Activated naive CD4-positive, alpha-beta T cell treated with anti-CD3 and anti-CD28 coated beads for 36 hours (primary cell): ENCODE measurements at regions not wholly inside any gene's neighbourhood (a gene's known extent, or its start where the extent isn't known, plus 50 kb on each side); places are given as distances from the start of the nearest gene placed in this dataset.

Source experiments
- CTCF ChIA-PET: fragments of 350-600 bp; sonication (Branson Sonifier 250); formaldehyde crosslinking; loops from one replicate; lab custom pipeline; 2021; ENCODE audit warnings: antibody characterized with exemption; lab: Charles Lee
- DNase-seq: peaks from one replicate; pipeline ENCODE4 v3.0.0-alpha.2; 2020
- H3K27ac Mint-ChIP-seq: one replicate; pipeline ENCODE4 v1.8.0; 2021; ENCODE audit warnings: mild to moderate bottlenecking, mixed read lengths
- H3K27me3 Mint-ChIP-seq: one replicate; pipeline ENCODE4 v1.8.0; 2021; ENCODE audit warnings: low read depth, mixed read lengths
- H3K36me3 Mint-ChIP-seq: one replicate; pipeline ENCODE4 v1.8.0; 2021; ENCODE audit warnings: low read depth, mixed read lengths
- H3K4me1 Mint-ChIP-seq: one replicate; pipeline ENCODE4 v1.8.0; 2021; ENCODE audit warnings: low read depth, mixed read lengths
- H3K4me3 Mint-ChIP-seq: one replicate; pipeline ENCODE4 v1.8.0; 2021; ENCODE audit warnings: mild to moderate bottlenecking, moderate library complexity, mixed read lengths
- H3K9me3 Mint-ChIP-seq: one replicate; pipeline ENCODE4 v1.8.0; 2021; ENCODE audit warnings: mixed read lengths
- intact Hi-C: fragments of 100-400 bp; cut with micrococcal nuclease; formaldehyde crosslinking; loops from one replicate; pipeline ENCODE4 v1.15.1; 2023

DNA sequence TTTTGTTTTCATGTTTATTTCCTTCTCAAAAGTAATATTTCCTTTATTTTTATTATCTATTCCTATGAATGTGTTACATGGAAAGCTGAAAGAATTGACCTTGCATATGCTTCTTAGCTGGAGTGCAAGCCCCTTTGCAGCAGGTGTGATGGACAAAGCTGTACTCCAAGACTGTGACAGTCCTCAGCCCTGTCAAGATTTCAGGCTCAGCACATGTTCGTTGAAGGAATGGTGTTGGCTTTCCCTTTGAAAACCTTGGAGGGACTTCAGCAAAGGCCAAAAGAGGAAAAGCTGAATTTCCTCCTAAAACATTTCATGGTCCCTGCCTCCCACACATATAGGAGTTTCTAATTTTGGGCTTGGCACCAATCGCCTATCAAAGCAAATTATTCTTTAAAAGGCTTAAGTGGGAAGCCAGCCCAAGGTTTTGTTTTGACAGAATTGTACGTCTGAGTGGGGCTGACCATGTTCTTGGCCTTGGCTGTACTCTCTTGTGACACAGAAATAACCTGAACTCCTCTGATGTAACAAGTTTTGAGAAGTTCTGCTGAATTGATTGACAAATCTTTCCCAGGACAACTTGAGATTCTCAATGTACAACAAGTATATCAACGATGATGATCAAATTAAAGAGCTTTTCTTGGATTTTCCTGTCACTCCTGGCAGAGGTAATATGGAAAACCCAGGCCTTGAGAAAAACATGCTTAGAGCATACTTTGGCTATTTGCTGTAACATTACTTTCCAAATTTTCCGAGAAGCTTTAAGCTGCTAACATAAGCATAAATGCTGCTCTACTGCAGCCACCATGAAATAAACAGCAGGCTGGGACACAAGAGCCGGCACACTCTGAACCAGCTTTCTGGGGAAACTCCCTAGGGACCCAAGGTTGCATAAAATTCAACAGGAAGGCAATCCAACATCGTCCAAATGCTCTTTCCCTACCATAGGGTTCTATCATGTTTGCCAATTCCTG lies 135.7 kb upstream of the ZNF648 start:
- intact Hi-C loops: no loop called here
- Mint-ChIP-seq H3K27me3 (no peaks in the 10 kb centered on the region), H3K27ac (no peak overlapping the region), H3K9me3 (no peaks in the 10 kb centered on the region), H3K36me3 (no peaks in the 10 kb centered on the region), H3K4me1 (no peaks in the 10 kb centered on the region), H3K4me3 (no peak overlapping the region)
- CTCF ChIA-PET: interaction anchor here (1.0 to 1.7 kb wide), 7 partner anchors 8 to 200 kb away, joined by 3 to 13 read pairs (median 4); no protein-coding TSS in a partner anchor
- no peak for DNase-seq

DNA sequence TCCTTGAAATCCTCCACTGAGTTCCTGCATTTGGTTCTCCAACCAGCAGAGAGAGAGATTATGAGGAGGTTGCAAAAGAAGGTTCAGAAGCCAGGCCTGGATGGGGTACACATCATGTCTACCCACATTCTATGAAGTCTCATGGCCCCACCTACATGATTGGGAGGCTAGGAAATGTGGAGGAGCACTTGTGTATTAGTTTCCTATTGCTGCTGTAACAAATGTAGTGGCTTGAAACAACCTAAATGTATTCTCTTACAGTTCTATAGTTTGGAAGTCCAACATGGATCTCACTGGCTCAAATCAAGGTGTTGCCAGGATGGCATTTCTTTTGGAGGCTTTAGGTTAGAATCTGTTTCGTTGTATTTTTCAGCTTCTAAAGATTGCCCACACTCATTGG lies 134.2 kb upstream of the ZNF648 start:
- Mint-ChIP-seq H3K27ac (no peak overlapping the region), H3K4me3 (no peak overlapping the region), H3K9me3 (no peaks in the 10 kb centered on the region), H3K4me1 (no peaks in the 10 kb centered on the region), H3K36me3 (no peaks in the 10 kb centered on the region), H3K27me3 (peaks cover 2% of the 10 kb centered on the region)
- no peak for DNase-seq
- CTCF ChIA-PET: interaction anchor here (1.4 kb wide), 1 partner anchor 53 kb away, joined by 13 read pairs; no protein-coding TSS in a partner anchor
- intact Hi-C loops: no loop called here

DNA sequence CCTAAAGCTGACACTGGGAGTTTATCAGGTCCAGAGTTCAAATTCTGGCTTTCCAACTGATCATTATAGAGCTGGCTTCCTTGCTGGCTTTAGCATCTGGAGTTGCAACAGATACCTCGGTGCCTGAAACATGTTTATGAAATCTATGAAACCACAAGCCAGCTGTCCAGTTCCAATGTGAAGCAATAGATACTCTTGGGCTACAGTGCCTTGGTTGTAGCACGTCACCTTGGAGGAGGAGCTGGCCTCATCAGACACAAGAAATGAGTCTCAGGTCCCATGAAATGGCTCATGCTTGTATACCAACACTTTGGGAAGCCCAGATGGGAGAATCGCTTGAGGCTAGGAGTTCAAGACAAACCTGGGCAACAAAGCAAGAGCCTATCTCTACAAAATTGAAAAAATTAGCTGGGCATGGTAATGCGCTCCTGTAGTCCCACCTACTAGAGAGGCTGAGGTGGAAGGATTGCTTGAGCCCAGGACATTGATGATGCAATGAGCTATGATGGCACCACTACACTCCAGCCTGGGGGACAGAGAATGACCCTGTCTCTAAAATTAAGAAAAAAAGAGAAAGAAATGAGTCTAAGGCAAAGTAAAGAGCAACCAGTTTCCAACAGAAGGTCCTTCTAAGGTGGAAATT lies 132.5 kb upstream of the ZNF648 start:
- Mint-ChIP-seq H3K4me1 (peaks cover 4% of the 10 kb centered on the region), H3K36me3 (no peaks in the 10 kb centered on the region), H3K27ac (no peak overlapping the region), H3K9me3 (no peaks in the 10 kb centered on the region), H3K27me3 (peaks cover 2% of the 10 kb centered on the region), H3K4me3 (no peak overlapping the region)
- no peak for DNase-seq
- CTCF ChIA-PET: interaction anchor here (0.6 kb wide), 2 partner anchors 109 to 207 kb away, joined by 3 read pairs; no protein-coding TSS in a partner anchor
- intact Hi-C loops: no loop called here

DNA sequence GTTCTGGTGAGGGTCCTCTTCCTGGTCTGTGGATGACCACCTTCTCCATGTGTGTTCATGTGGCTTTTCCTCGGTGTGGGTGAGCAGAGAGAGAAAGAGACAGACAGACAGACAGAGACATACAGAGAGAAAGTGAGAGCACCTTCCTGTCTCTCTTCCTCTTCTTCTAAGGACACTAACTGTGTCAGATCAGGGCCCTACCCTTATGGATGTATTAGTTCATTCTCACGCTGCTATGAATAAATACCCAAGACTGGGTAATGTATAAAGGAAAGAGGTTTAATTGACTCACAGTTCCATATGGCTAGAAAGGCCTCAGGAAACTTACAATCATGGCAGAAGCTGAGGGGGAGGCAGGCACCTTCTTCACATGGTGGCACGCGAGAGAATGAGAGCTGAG lies 131.5 kb upstream of the ZNF648 start:
- intact Hi-C loops: no loop called here
- Mint-ChIP-seq H3K27ac (no peak overlapping the region), H3K9me3 (no peaks in the 10 kb centered on the region), H3K4me3 (no peak overlapping the region), H3K27me3 (peaks cover 2% of the 10 kb centered on the region), H3K36me3 (no peaks in the 10 kb centered on the region), H3K4me1 (peaks cover 4% of the 10 kb centered on the region)
- CTCF ChIA-PET: no interaction called here
- no peak for DNase-seq

DNA sequence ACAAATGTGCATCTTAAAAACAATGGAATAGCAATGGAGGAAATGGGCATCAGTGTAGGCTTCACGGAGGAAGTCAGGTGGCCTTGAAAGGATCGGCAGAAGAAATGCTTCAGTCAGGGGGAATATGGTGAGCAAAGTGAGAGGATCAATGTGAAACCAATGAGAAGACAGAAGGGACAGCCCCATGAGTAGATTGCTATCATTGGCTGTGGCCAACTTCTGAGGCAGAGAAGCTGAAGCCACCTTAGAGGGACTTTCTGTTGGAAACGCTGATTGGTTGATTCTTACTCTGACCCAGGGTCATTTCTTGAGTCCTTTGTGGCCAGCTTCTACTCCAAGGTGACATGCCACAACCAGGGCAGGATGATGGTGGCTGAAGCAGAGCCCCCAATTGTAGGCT lies 130.7 kb upstream of the ZNF648 start:
- intact Hi-C loops: no loop called here
- CTCF ChIA-PET: no interaction called here
- Mint-ChIP-seq H3K9me3 (no peaks in the 10 kb centered on the region), H3K4me3 (no peak overlapping the region), H3K36me3 (no peaks in the 10 kb centered on the region), H3K27me3 (peaks cover 2% of the 10 kb centered on the region), H3K27ac (no peak overlapping the region), H3K4me1 (peaks cover 4% of the 10 kb centered on the region)
- DNase-seq: no peak

DNA sequence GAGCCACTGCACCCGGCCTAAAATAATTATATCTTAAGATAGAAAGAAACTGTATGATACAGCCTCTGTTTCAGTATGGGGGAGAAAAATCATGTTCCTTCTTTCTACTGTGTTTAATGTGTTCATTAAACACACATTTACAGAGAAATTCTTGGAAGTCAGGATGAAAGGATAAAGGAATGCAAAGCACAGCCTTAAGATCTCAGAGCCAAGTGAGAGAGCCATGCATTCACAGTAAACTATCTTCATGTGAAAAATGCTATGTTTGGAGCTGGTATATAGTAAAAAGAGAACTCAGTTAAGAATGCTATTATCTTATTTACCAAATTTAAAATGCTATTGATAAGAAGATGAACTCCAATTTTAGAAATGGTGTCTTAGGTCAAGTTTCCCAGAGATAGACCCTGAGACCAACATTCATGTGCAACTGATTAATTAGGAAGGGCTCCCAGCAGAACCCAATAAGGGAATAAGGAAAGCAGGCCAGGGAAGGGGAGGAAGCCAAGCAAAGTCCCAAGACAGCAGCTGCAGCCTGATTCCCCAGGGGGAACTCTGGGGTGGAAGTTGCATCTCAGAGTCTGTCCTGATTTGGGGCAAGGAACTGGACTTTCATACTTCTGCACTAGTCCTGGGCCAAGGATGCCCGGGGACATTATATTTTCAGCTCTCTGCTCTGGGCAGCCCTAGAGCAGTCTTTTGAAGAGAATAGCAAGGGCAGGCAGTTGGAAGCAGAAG lies 130.0 kb upstream of the ZNF648 start:
- Mint-ChIP-seq H3K9me3 (no peaks in the 10 kb centered on the region), H3K4me1 (peaks cover 4% of the 10 kb centered on the region), H3K27ac (no peak overlapping the region), H3K4me3 (no peak overlapping the region), H3K36me3 (no peaks in the 10 kb centered on the region), H3K27me3 (peaks cover 2% of the 10 kb centered on the region)
- DNase-seq: no peak
- CTCF ChIA-PET: no interaction called here
- intact Hi-C loops: no loop called here

DNA sequence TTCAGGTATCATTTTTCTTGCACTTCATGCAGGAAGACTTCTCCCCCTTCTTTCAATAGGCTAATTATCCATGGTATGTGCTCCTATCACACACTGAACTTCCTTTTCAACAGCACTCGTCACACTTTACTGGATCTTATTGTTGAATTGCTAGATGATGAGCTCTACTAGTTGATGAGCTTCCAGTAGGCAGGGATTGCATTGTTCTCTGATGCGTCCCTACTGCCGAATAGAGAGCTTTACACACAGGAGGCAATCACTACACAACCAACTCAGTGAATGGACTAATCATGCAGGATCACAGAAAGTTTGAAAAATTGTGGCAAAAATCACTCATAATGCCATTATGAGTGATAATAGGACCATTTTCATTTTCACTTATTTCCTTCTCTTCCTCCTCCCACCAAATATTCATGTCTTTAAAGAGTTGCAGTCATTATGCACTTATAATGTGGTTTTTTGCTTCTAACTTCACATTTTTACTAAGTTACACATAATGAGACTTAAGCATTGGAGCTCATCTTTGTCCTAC lies 128.1 kb upstream of the ZNF648 start:
- H3K27me3 Mint-ChIP-seq: peaks cover 2% of the 10 kb centered on the region
- H3K4me1 Mint-ChIP-seq: peaks cover 4% of the 10 kb centered on the region
- no peaks in the 10 kb centered on the region for H3K36me3 Mint-ChIP-seq
- intact Hi-C loops: no loop called here
- no peak overlapping the region for H3K4me3 Mint-ChIP-seq
- no peaks in the 10 kb centered on the region for H3K9me3 Mint-ChIP-seq
- DNase-seq: no peak
- no peak overlapping the region for H3K27ac Mint-ChIP-seq
- CTCF ChIA-PET: interaction anchor here (1.4 to 1.6 kb wide), 2 partner anchors 8 to 207 kb away, joined by 3 to 4 read pairs; no protein-coding TSS in a partner anchor

DNA sequence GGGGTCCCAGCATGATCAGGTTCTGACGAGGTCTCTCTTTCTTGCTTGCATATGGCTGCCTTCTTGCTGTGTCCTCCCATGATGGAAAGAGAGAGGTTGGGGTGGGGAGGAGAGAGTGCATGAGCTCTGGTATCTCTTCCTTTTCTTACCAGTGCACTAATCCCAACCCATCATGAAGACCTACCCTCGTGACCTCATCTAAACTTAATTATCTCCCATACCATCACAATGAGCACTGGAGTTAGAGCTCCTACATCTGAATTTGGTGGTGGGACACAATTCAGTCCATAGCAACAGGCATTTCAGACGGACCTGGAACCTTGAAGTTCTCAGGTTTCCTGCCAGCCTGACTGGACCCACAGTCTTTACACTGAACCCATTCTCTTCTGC lies 125.2 kb upstream of the ZNF648 start:
- intact Hi-C loops: no loop called here
- Mint-ChIP-seq H3K9me3 (no peaks in the 10 kb centered on the region), H3K36me3 (no peaks in the 10 kb centered on the region), H3K4me3 (no peak overlapping the region), H3K27ac (no peak overlapping the region), H3K27me3 (peaks cover 2% of the 10 kb centered on the region), H3K4me1 (peaks cover 4% of the 10 kb centered on the region)
- CTCF ChIA-PET: no interaction called here
- no peak for DNase-seq

DNA sequence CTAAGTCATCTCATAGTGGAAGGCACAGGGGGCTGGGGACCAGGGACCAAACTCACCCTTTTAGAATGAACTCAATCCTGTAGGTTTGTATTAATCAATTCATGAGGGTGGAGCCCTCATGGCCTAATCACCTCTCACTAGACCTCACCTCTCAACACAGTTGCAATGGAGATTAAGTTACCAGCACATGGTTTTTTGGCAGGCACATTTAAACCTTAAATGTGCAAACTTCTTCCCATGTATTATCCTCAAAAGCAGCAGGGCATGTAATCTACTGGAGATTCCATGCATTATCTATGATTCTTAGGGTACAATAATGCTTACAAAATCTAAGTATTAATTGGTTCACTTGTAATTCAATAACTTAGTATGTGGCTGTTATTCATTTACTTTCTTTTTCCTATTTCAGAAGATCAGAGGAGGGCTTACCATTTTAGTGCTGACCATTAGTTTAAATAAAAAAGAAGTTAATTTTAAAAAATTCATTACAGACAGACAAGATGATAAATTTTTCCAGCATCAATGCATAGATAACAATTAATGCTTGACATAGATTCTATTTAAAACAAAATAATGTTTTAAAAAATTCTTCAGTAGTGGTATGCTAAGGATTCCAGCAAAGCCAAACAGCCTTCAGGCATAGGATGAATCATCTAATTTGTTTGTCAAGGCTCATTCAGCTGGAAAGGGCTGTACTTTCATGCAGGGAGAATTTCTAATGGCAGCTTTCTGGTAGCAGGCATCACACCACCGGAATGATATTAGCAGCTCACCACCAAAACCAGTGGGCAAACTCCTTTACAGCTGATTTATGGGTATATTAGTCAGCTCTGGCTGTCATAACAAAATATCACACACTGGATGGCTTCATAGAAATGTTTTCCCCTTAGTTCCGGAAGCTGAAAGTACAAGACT lies 124.6 kb upstream of the ZNF648 start:
- no peak for DNase-seq
- CTCF ChIA-PET: no interaction called here
- no peak overlapping the region for H3K4me3 Mint-ChIP-seq
- peaks cover 4% of the 10 kb centered on the region for H3K4me1 Mint-ChIP-seq
- intact Hi-C loops: no loop called here
- peaks cover 3% of the 10 kb centered on the region for H3K27me3 Mint-ChIP-seq
- no peaks in the 10 kb centered on the region for H3K36me3 Mint-ChIP-seq
- H3K9me3 Mint-ChIP-seq: no peaks in the 10 kb centered on the region
- H3K27ac Mint-ChIP-seq: no peak overlapping the region

DNA sequence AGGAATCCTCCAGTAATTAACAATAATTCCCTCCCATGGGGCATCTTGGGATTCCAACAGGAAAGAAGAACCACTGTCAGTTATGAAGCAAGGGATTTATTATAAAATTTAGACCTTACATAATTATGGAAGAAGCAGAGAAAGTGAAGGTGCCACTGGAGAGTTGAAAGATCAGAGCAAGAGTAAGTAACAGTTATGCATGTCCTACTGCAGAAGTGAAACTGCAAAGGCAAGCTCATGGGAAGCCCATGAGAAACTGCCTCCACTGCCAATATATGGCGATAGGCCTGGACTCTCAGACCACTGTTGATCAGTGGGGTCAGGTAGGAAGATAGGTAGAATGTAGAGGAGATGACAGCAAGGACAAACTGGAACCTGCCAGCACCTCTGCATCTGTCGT lies 123.6 kb upstream of the ZNF648 start:
- intact Hi-C loops: no loop called here
- DNase-seq: no peak
- CTCF ChIA-PET: no interaction called here
- Mint-ChIP-seq H3K9me3 (no peaks in the 10 kb centered on the region), H3K36me3 (no peaks in the 10 kb centered on the region), H3K4me3 (no peak overlapping the region), H3K27me3 (peaks cover 4% of the 10 kb centered on the region), H3K27ac (no peak overlapping the region), H3K4me1 (peaks cover 4% of the 10 kb centered on the region)

DNA sequence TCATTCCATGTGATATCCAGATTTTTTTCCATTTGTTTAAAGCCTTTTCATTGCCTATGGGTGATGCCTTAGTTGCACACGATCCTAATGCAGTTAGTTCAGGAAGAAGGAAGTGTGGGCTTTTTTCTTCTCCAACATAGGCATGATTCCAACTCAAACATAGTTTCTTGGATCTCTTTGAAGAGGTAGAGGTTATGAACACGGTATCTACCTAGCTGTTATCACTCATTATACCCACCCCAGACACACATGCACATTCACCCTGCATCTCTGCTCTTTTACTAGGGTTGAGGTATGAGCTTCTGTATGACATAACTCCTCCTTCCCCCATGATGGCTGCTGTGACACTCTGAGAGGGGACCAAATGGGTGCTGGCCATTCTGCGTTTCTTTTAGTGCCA lies 122.1 kb upstream of the ZNF648 start:
- no peak for DNase-seq
- Mint-ChIP-seq H3K27me3 (peaks cover 6% of the 10 kb centered on the region), H3K4me1 (no peaks in the 10 kb centered on the region), H3K36me3 (no peaks in the 10 kb centered on the region), H3K9me3 (no peaks in the 10 kb centered on the region), H3K4me3 (no peak overlapping the region), H3K27ac (no peak overlapping the region)
- CTCF ChIA-PET: interaction anchor here (1.3 kb wide), 1 partner anchor 13 kb away, joined by 4 read pairs; no protein-coding TSS in a partner anchor
- intact Hi-C loops: no loop called here
